Endothelial cell of umbilical vein (primary cell): ENCODE measurements at regions not wholly inside any gene's neighbourhood (a gene's known extent, or its start where the extent isn't known, plus 50 kb on each side); places are given as distances from the start of the nearest gene placed in this dataset.

Experiments
- BruUV-seq: library from RNA; stranded (reverse); fragments of 400-500 nt; replicated peaks from 2 replicates; lab custom pipeline; 2021; lab: Mats Ljungman, UMichigan
- CTCF ChIA-PET: fragments of 300-600, 350-600 bp; sonication (Branson Sonifier 250); formaldehyde crosslinking; loops from one replicate; lab custom pipeline; 2021; ENCODE audit warnings: antibody characterized with exemption, inconsistent platforms; lab: Charles Lee
- POLR2A ChIA-PET: fragments of 300-600, 350-600 bp; sonication (Branson Sonifier 250); formaldehyde crosslinking; loops from one replicate; lab custom pipeline; 2021; ENCODE audit warnings: antibody characterized with exemption, inconsistent platforms; lab: Charles Lee
- DNase-seq: peaks from one replicate; pipeline ENCODE4 v3.0.0-alpha.2; 2011; ENCODE audit warnings: low read depth, low spot score
- FAIRE-seq: peaks from 2 replicates; lab custom pipeline; 2011; peaks lifted over from hg19 to GRCh38; lab: Jason Lieb, UNC
- H2AFZ ChIP-seq: 2 replicates; pipeline ENCODE4 v1.6.0; 2012; ENCODE audit warnings: low read depth, low read length, control low read depth, inconsistent platforms
- H3K27ac ChIP-seq: 2 replicates; pipeline ENCODE4 v1.5.1; 2011; ENCODE audit warnings: low read depth, mild to moderate bottlenecking, control low read depth, low read length, moderate library complexity; ENCODE audit not compliant: insufficient read depth
- H3K27me3 ChIP-seq, 2 experiments: 2 replicates each; pipeline versions ENCODE4 v1.6.0 to v1.6.1; 2011; ENCODE audit warnings: low read length in 2 of 2, mixed read lengths in 1 of 2; ENCODE audit not compliant: control insufficient read depth in 2 of 2, insufficient read depth in 2 of 2
- H3K36me3 ChIP-seq, 2 experiments: 2 replicates in 1 of 2; 3 replicates in 1 of 2; pipeline ENCODE4 v1.5.1; 2011; ENCODE audit warnings: low read length in 2 of 2, mild to moderate bottlenecking in 1 of 2, moderate library complexity in 1 of 2; ENCODE audit not compliant: control insufficient read depth in 2 of 2, insufficient read depth in 2 of 2; ENCODE audit errors: extremely low read depth in 1 of 2
- H3K4me1 ChIP-seq: 3 replicates; pipeline ENCODE4 v1.5.1; 2011; ENCODE audit warnings: mild to moderate bottlenecking, low read length; ENCODE audit not compliant: control insufficient read depth, insufficient read depth; ENCODE audit errors: extremely low read depth
- H3K4me2 ChIP-seq: 2 replicates; pipeline ENCODE4 v1.6.1; 2011; ENCODE audit warnings: low read length, control low read depth, mixed read lengths; ENCODE audit not compliant: insufficient read depth
- H3K4me3 ChIP-seq, 3 experiments: fragments of 200-600 bp in 1 of 3; sonication (generic), shearing (Covaris generic) in 1 of 3; replicated peaks in 1 of 3; 2 replicates each; pipeline ENCODE4 v1.5.1; 2011 to 2016; ENCODE audit warnings: control low read depth in 3 of 3, low read length in 3 of 3, mild to moderate bottlenecking in 2 of 3, inconsistent platforms in 1 of 3, low read depth in 1 of 3, moderate library complexity in 1 of 3; ENCODE audit not compliant: insufficient read depth in 1 of 3
- H3K79me2 ChIP-seq: 2 replicates; pipeline ENCODE4 v1.6.0; 2012; ENCODE audit warnings: low read length, inconsistent platforms; ENCODE audit not compliant: control insufficient read depth, insufficient read depth
- H3K9ac ChIP-seq: replicated peaks from 2 replicates; pipeline ENCODE3; 2011; ENCODE audit warnings: low read length, control low read depth; ENCODE audit not compliant: insufficient read depth; ENCODE audit errors: extremely low read depth
- H3K9me1 ChIP-seq: replicated peaks from 3 replicates; pipeline ENCODE4 v1.6.0; 2011; ENCODE audit warnings: mild to moderate bottlenecking, low read length; ENCODE audit not compliant: control insufficient read depth, insufficient read depth; ENCODE audit errors: extremely low read depth
- H3K9me3 ChIP-seq: replicated peaks from 2 replicates; pipeline ENCODE4 v1.5.1; 2012; ENCODE audit warnings: low read length, inconsistent platforms; ENCODE audit not compliant: control insufficient read depth, insufficient read depth
- H4K20me1 ChIP-seq: replicated peaks from 2 replicates; pipeline ENCODE3; 2011; ENCODE audit warnings: mild to moderate bottlenecking, low read length; ENCODE audit not compliant: control insufficient read depth, insufficient read depth; ENCODE audit errors: extremely low read depth
- EZH2 ChIP-seq: IDR thresholded peaks from 2 replicates; pipeline ENCODE4 v1.6.1; 2012; ENCODE audit warnings: borderline replicate concordance, low read depth, mild to moderate bottlenecking, moderate library complexity, low read length, inconsistent platforms; ENCODE audit not compliant: severe bottlenecking
- FOS ChIP-seq: IDR thresholded peaks from 2 replicates; pipeline ENCODE4 v1.6.1; 2011; ENCODE audit warnings: mild to moderate bottlenecking, low read length, moderate library complexity, borderline replicate concordance; ENCODE audit not compliant: insufficient read depth
- GATA2 ChIP-seq: IDR thresholded peaks from 2 replicates; pipeline ENCODE4 v1.7.0; 2011; ENCODE audit warnings: low read depth, mild to moderate bottlenecking, moderate library complexity, mixed read lengths, low read length; ENCODE audit not compliant: insufficient read length, insufficient read depth
- JUN ChIP-seq: IDR thresholded peaks from 2 replicates; pipeline ENCODE4 v1.6.1; 2011; ENCODE audit warnings: borderline replicate concordance, low read depth; ENCODE audit not compliant: insufficient read length, insufficient read depth
- MYC ChIP-seq: IDR thresholded peaks from one replicate; pipeline ENCODE4 v1.6.1; 2011; ENCODE audit warnings: mild to moderate bottlenecking, low read depth, low read length
- POLR2A ChIP-seq: IDR thresholded peaks from 2 replicates; pipeline ENCODE4 v1.6.1; 2012; ENCODE audit warnings: low read depth, mild to moderate bottlenecking, control low read depth, low read length
- POLR2AphosphoS5 ChIP-seq: IDR thresholded peaks from 2 replicates; pipeline ENCODE4 v1.6.1; 2012; ENCODE audit warnings: low read depth, mild to moderate bottlenecking, control low read depth, low read length, moderate library complexity; ENCODE audit not compliant: insufficient read depth
- dilution Hi-C: fragments of 300-500 bp; cut with MboI; formaldehyde crosslinking; loops from one replicate; pipeline ENCODE4 v1.15.0; 2019; ENCODE audit warnings: low sequenced_read_pairs; ENCODE audit not compliant: extremely low pct_ligation_motif_present
- intact Hi-C: fragments of 100-400 bp; cut with micrococcal nuclease; formaldehyde crosslinking; loops from one replicate; pipeline ENCODE4 v1.10.0; 2022
- TF ChIP-seq, protein P1 (sequence below), 2 donors: IDR thresholded peaks; 1 replicate in 1 of 2; 2 replicates in 1 of 2; pipeline ENCODE4 v1.5.1; 2011; ENCODE audit warnings: low read length in 2 of 2, mild to moderate bottlenecking in 2 of 2, moderate library complexity in 2 of 2, control low read depth in 1 of 2, inconsistent platforms in 1 of 2, low read depth in 1 of 2; ENCODE audit not compliant: insufficient read depth in 1 of 2; ENCODE audit errors: extremely low read depth in 1 of 2
- TF ChIP-seq, protein P2 (sequence below): IDR thresholded peaks from 2 replicates; pipeline ENCODE4 v1.6.1; 2011; ENCODE audit not compliant: insufficient read depth, insufficient read length

DNA sequence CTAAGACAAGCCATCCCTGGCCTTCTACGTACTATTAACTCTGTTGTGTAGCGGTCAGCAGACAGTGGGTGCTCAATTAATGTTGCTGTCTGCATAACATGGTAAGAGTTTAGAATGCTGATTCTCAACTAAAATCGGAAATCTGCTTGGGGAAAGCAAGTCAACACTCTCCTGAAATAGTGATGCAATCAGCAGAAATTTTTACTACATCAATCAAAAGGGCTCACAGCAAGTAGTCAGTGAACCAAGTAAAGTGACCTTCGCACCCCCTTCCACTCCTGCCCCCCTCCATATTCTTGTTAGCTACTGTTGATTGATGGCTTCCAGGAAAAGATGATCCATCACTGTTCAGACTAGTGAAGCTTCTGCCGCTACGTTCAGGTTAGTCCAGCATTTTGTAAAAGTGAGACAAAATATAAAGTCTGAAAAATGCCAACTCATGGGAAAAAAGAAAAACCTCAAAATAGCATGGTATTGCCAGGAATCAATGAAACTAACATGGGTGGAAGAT, 247.9 kb downstream of the HNRNPD start:
- TF ChIP-seq POLR2AphosphoS5 (no peak), POLR2A (no peak), JUN (no peak), MYC (no peak), GATA2 (no peak), EZH2 (no peak), FOS (no peak)
- TF ChIP-seq, protein P1, sequence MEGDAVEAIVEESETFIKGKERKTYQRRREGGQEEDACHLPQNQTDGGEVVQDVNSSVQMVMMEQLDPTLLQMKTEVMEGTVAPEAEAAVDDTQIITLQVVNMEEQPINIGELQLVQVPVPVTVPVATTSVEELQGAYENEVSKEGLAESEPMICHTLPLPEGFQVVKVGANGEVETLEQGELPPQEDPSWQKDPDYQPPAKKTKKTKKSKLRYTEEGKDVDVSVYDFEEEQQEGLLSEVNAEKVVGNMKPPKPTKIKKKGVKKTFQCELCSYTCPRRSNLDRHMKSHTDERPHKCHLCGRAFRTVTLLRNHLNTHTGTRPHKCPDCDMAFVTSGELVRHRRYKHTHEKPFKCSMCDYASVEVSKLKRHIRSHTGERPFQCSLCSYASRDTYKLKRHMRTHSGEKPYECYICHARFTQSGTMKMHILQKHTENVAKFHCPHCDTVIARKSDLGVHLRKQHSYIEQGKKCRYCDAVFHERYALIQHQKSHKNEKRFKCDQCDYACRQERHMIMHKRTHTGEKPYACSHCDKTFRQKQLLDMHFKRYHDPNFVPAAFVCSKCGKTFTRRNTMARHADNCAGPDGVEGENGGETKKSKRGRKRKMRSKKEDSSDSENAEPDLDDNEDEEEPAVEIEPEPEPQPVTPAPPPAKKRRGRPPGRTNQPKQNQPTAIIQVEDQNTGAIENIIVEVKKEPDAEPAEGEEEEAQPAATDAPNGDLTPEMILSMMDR (IDR thresholded peaks at IDR 0.05; ENCODE audit: extremely low read depth in 1 of 2, insufficient read depth in 1 of 2, low read depth in 1 of 2, low read length in 2 of 2) = no peak
- TF ChIP-seq, protein P2, sequence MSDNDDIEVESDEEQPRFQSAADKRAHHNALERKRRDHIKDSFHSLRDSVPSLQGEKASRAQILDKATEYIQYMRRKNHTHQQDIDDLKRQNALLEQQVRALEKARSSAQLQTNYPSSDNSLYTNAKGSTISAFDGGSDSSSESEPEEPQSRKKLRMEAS = no peak
- no peak overlapping the region for H3K9ac ChIP-seq
- no peaks in the 10 kb centered on the region for H4K20me1 ChIP-seq
- POLR2A ChIA-PET = no interaction called here
- dilution Hi-C loops = no loop called here
- BruUV-seq = no TSS peak
- intact Hi-C loops = no loop called here
- H3K36me3 ChIP-seq = no peaks in the 10 kb centered on the region
- no peak overlapping the region for H2AFZ ChIP-seq
- DNase-seq = no peak
- H3K9me3 ChIP-seq = no peaks in the 10 kb centered on the region
- no peaks in the 10 kb centered on the region for H3K4me1 ChIP-seq
- H3K79me2 ChIP-seq = no peaks in the 10 kb centered on the region
- no peak overlapping the region for H3K4me2 ChIP-seq
- FAIRE-seq = no peak
- no peak overlapping the region for H3K27ac ChIP-seq
- H3K4me3 ChIP-seq = no peak overlapping the region
- H3K27me3 ChIP-seq = no peaks in the 10 kb centered on the region
- H3K9me1 ChIP-seq = no peaks in the 10 kb centered on the region
- CTCF ChIA-PET = no interaction called here
